Astrocyte (in vitro differentiated cells and primary cell): ENCODE measurements at regions not wholly inside any gene's neighbourhood (a gene's known extent, or its start where the extent isn't known, plus 50 kb on each side); places are given as distances from the start of the nearest gene placed in this dataset.

ENCODE experiments used
- DNase-seq: peaks from one replicate; pipeline ENCODE4 v3.0.0-alpha.2; 2010; ENCODE audit warnings: low read depth
- FAIRE-seq: peaks from 2 replicates; lab custom pipeline; 2011; peaks lifted over from hg19 to GRCh38; lab: Jason Lieb, UNC
- H2AFZ ChIP-seq: 2 replicates; pipeline ENCODE4 v1.6.0; 2012; ENCODE audit warnings: low read depth, low read length, inconsistent platforms
- H3K27ac ChIP-seq: 2 replicates; pipeline ENCODE4 v1.5.1; 2011; ENCODE audit warnings: low read depth, low read length, inconsistent platforms
- H3K27me3 ChIP-seq: 2 replicates; pipeline ENCODE4 v1.6.0; 2011; ENCODE audit warnings: low read length, inconsistent platforms; ENCODE audit not compliant: insufficient read depth
- H3K36me3 ChIP-seq: 2 replicates; pipeline ENCODE4 v1.5.1; 2011; ENCODE audit warnings: low read length, inconsistent platforms; ENCODE audit not compliant: insufficient read depth
- H3K4me1 ChIP-seq: 2 replicates; pipeline ENCODE4 v1.5.1; 2011; ENCODE audit warnings: low read length, inconsistent platforms; ENCODE audit not compliant: insufficient read depth
- H3K4me2 ChIP-seq: 2 replicates; pipeline ENCODE4 v1.6.0; 2012; ENCODE audit warnings: low read length, inconsistent platforms
- H3K4me3 ChIP-seq: 2 replicates; pipeline ENCODE4 v1.5.1; 2011; ENCODE audit warnings: low read depth, mild to moderate bottlenecking, low read length, inconsistent platforms; ENCODE audit not compliant: insufficient read depth
- H3K79me2 ChIP-seq: 2 replicates; pipeline ENCODE4 v1.6.0; 2012; ENCODE audit warnings: mild to moderate bottlenecking, low read length, inconsistent platforms; ENCODE audit not compliant: insufficient read depth
- H3K9ac ChIP-seq: 2 replicates; pipeline ENCODE4 v1.6.0; 2012; ENCODE audit warnings: mild to moderate bottlenecking, low read length, inconsistent platforms
- H3K9me3 ChIP-seq: 2 replicates; pipeline ENCODE4 v1.5.1; 2012; ENCODE audit warnings: low read depth, mild to moderate bottlenecking, low read length, inconsistent platforms; ENCODE audit not compliant: insufficient read depth
- H4K20me1 ChIP-seq: 2 replicates; pipeline ENCODE4 v1.6.0; 2012; ENCODE audit warnings: low read length, inconsistent platforms; ENCODE audit not compliant: insufficient read depth
- H3K27ac Mint-ChIP-seq: one replicate; pipeline ENCODE4 v1.8.0; 2021; ENCODE audit warnings: mild to moderate bottlenecking, mixed read lengths; ENCODE audit not compliant: unreplicated experiment
- H3K27me3 Mint-ChIP-seq: one replicate; pipeline ENCODE4 v1.8.0; 2021; ENCODE audit warnings: low read depth, mixed read lengths; ENCODE audit not compliant: unreplicated experiment
- H3K36me3 Mint-ChIP-seq: one replicate; pipeline ENCODE4 v1.8.0; 2021; ENCODE audit warnings: low read depth, mixed read lengths; ENCODE audit not compliant: unreplicated experiment
- H3K4me1 Mint-ChIP-seq: one replicate; pipeline ENCODE4 v1.8.0; 2021; ENCODE audit warnings: low read depth, mixed read lengths; ENCODE audit not compliant: unreplicated experiment
- H3K4me3 Mint-ChIP-seq: one replicate; pipeline ENCODE4 v1.8.0; 2021; ENCODE audit warnings: mild to moderate bottlenecking, moderate library complexity, mixed read lengths; ENCODE audit not compliant: unreplicated experiment
- H3K9me3 Mint-ChIP-seq: one replicate; pipeline ENCODE4 v1.8.0; 2021; ENCODE audit warnings: mild to moderate bottlenecking, mixed read lengths; ENCODE audit not compliant: unreplicated experiment
- CTCF ChIP-seq: IDR thresholded peaks from 2 replicates; pipeline ENCODE4 v1.5.1; 2011; ENCODE audit warnings: low read depth, mild to moderate bottlenecking, inconsistent platforms, low read length, moderate library complexity; ENCODE audit not compliant: insufficient read depth
- EZH2 ChIP-seq: IDR thresholded peaks from 2 replicates; pipeline ENCODE4 v1.6.1; 2012; ENCODE audit warnings: mild to moderate bottlenecking, low read length, inconsistent platforms; ENCODE audit not compliant: insufficient read depth

DNA sequence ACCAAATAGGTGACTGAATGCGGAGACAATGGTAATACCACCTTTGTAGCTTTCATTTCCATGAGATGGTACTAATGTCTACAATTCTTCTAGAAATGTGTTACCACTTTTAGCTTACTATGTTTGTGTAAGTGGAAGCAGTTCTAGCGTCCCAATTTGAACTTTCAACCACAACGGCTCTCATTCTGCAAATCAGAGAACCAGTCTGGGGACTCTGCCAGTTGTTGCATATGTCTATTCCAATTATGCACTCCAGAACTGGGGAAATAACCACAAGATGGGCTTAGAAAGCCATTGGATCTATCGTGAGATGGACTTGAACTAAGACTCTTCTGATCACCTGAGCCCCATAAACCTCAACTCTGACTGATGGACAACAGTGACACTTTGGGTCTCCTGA is 862.3 kb downstream of the SLITRK1 start:
- H3K36me3 ChIP-seq, result no peaks in the 10 kb centered on the region
- no peaks in the 10 kb centered on the region for H3K4me1 ChIP-seq
- FAIRE-seq (no peak), DNase-seq (no peak)
- Mint-ChIP-seq H3K27me3 (no peaks in the 10 kb centered on the region), H3K4me1 (no peaks in the 10 kb centered on the region), H3K9me3 (no peaks in the 10 kb centered on the region), H3K4me3 (no peak overlapping the region), H3K27ac (no peak overlapping the region), H3K36me3 (no peaks in the 10 kb centered on the region)
- no peak overlapping the region for H3K4me2 ChIP-seq
- TF ChIP-seq CTCF, result no peak
- no peak for TF ChIP-seq EZH2
- no peaks in the 10 kb centered on the region for H4K20me1 ChIP-seq
- no peak overlapping the region for H3K27ac ChIP-seq
- H3K79me2 ChIP-seq, result no peaks in the 10 kb centered on the region
- H2AFZ ChIP-seq, result no peak overlapping the region
- no peaks in the 10 kb centered on the region for H3K9me3 ChIP-seq
- H3K27me3 ChIP-seq, result no peaks in the 10 kb centered on the region
- no peak overlapping the region for H3K4me3 ChIP-seq
- H3K9ac ChIP-seq, result no peak overlapping the region

GRCh38 chr13:83009987-83010386 is 872.3 kb downstream of the SLITRK1 start:
- H3K27ac ChIP-seq, result no peak overlapping the region
- no peaks in the 10 kb centered on the region for H3K4me1 Mint-ChIP-seq
- H3K79me2 ChIP-seq, result no peaks in the 10 kb centered on the region
- no peak overlapping the region for H3K4me3 ChIP-seq
- H3K9me3 ChIP-seq, result no peaks in the 10 kb centered on the region
- H3K27me3 ChIP-seq, result no peaks in the 10 kb centered on the region
- H3K27ac Mint-ChIP-seq, result no peak overlapping the region
- H3K4me3 Mint-ChIP-seq, result no peak overlapping the region
- H3K4me2 ChIP-seq, result no peak overlapping the region
- H3K36me3 ChIP-seq, result no peaks in the 10 kb centered on the region
- H3K4me1 ChIP-seq, result no peaks in the 10 kb centered on the region
- H3K36me3 Mint-ChIP-seq, result no peaks in the 10 kb centered on the region
- H3K27me3 Mint-ChIP-seq, result no peaks in the 10 kb centered on the region
- H2AFZ ChIP-seq, result no peak overlapping the region
- FAIRE-seq, result no peak
- H4K20me1 ChIP-seq, result no peaks in the 10 kb centered on the region
- DNase-seq, result no peak
- no peaks in the 10 kb centered on the region for H3K9me3 Mint-ChIP-seq
- no peak overlapping the region for H3K9ac ChIP-seq
- TF ChIP-seq CTCF (no peak), EZH2 (no peak)

- no peak overlapping the region for H3K4me3 ChIP-seq
- H3K27ac ChIP-seq, result no peak overlapping the region
- FAIRE-seq (no peak), DNase-seq (no peak)
- H3K9me3 ChIP-seq, result no peaks in the 10 kb centered on the region
- no peak overlapping the region for H3K4me2 ChIP-seq
- no peaks in the 10 kb centered on the region for H3K27me3 ChIP-seq
- no peak overlapping the region for H3K4me3 Mint-ChIP-seq
- H3K4me1 ChIP-seq, result no peaks in the 10 kb centered on the region
- H4K20me1 ChIP-seq, result no peaks in the 10 kb centered on the region
- no peaks in the 10 kb centered on the region for H3K4me1 Mint-ChIP-seq
- H3K36me3 ChIP-seq, result no peaks in the 10 kb centered on the region
- no peak overlapping the region for H3K9ac ChIP-seq
- no peaks in the 10 kb centered on the region for H3K9me3 Mint-ChIP-seq
- no peak for TF ChIP-seq EZH2
- no peak for TF ChIP-seq CTCF
- no peaks in the 10 kb centered on the region for H3K27me3 Mint-ChIP-seq
- no peak overlapping the region for H2AFZ ChIP-seq
- H3K36me3 Mint-ChIP-seq, result no peaks in the 10 kb centered on the region
- no peak overlapping the region for H3K27ac Mint-ChIP-seq
- no peaks in the 10 kb centered on the region for H3K79me2 ChIP-seq
These were observed 873.9 kb downstream of the SLITRK1 start for GRCh38 chr13:83008212-83008929.
